ENCODE measurements at regions not wholly inside any gene's neighbourhood (a gene's known extent, or its start where the extent isn't known, plus 50 kb on each side); places are given as distances from the start of the nearest gene placed in this dataset.

GRCh38 chr10:131657985-131658330 lies 242.8 kb upstream of the PPP2R2D start:
- intact Hi-C loops (cut with DNase I): no loop called here
- Histone ChIP-seq H3K36me3 (no peaks in the 10 kb centered on the region), H3K27ac (replicated peaks in 1 of 4) (no peak overlapping the region), H3K4me1 (no peaks in the 10 kb centered on the region), H3K27me3 (peaks cover 0 to 19% (median 0%) of the 10 kb centered on the region in 4 donors), H3K4me3 (no peak overlapping the region), H3K9me3 (peaks cover 0 to 7% (median 2%) of the 10 kb centered on the region in 4 donors)
- no peak for DNase-seq (ENCODE audit: extremely low spot score)
- 84% methylated on average over 9 of the region's 9 CpGs for WGBS
- TF ChIP-seq POLR2A (IDR thresholded peaks at IDR 0.05; ENCODE audit: low read depth) (no peak), CTCF (IDR thresholded peaks at IDR 0.05) (no peak), EP300 (IDR thresholded peaks at IDR 0.05) (no peak), POLR2AphosphoS5 (IDR thresholded peaks at IDR 0.05) (no peak)

- Histone ChIP-seq H3K27me3 (peaks cover 0 to 17% (median 0%) of the 10 kb centered on the region in 4 donors), H3K27ac (replicated peaks in 1 of 4) (no peak overlapping the region), H3K36me3 (no peaks in the 10 kb centered on the region), H3K4me1 (no peaks in the 10 kb centered on the region), H3K9me3 (peaks cover 0 to 7% (median 2%) of the 10 kb centered on the region in 4 donors), H3K4me3 (no peak overlapping the region)
- TF ChIP-seq POLR2AphosphoS5 (IDR thresholded peaks at IDR 0.05): no peak
- no peak for TF ChIP-seq CTCF (IDR thresholded peaks at IDR 0.05)
- no peak for TF ChIP-seq EP300 (IDR thresholded peaks at IDR 0.05)
- no peak for TF ChIP-seq POLR2A (IDR thresholded peaks at IDR 0.05; ENCODE audit: low read depth)
- intact Hi-C loops (cut with DNase I): no loop called here
- WGBS: 89% methylated on average over 9 of the region's 9 CpGs
- no peak for DNase-seq (ENCODE audit: extremely low spot score)
Measured at GRCh38 chr10:131658476-131659110, 242.2 kb upstream of the PPP2R2D start.

GRCh38 chr10:131660427-131660826 lies 240.4 kb upstream of the PPP2R2D start:
- Histone ChIP-seq H3K4me3 (no peak overlapping the region), H3K36me3 (no peaks in the 10 kb centered on the region), H3K4me1 (no peaks in the 10 kb centered on the region), H3K9me3 (peaks cover 0 to 7% (median 2%) of the 10 kb centered on the region in 4 donors), H3K27ac (replicated peaks in 1 of 4) (no peak overlapping the region), H3K27me3 (peaks cover 0 to 8% (median 0%) of the 10 kb centered on the region in 4 donors)
- no peak for TF ChIP-seq CTCF (IDR thresholded peaks at IDR 0.05)
- no peak for TF ChIP-seq EP300 (IDR thresholded peaks at IDR 0.05)
- TF ChIP-seq POLR2A (IDR thresholded peaks at IDR 0.05; ENCODE audit: low read depth): no peak
- no peak for TF ChIP-seq POLR2AphosphoS5 (IDR thresholded peaks at IDR 0.05)
- 92% methylated on average over 9 of the region's 9 CpGs for WGBS
- no peak for DNase-seq (ENCODE audit: extremely low spot score)
- intact Hi-C loops (cut with DNase I): no loop called here

- TF ChIP-seq CTCF (IDR thresholded peaks at IDR 0.05): no peak
- TF ChIP-seq EP300 (IDR thresholded peaks at IDR 0.05): no peak
- no peak for TF ChIP-seq POLR2A (IDR thresholded peaks at IDR 0.05; ENCODE audit: low read depth)
- no peak for TF ChIP-seq POLR2AphosphoS5 (IDR thresholded peaks at IDR 0.05)
- Histone ChIP-seq H3K4me1 (no peaks in the 10 kb centered on the region), H3K9me3 (peaks cover 0 to 7% (median 2%) of the 10 kb centered on the region in 4 donors), H3K27ac (replicated peaks in 1 of 4) (no peak overlapping the region), H3K4me3 (no peak overlapping the region), H3K27me3 (peaks cover 0 to 8% (median 0%) of the 10 kb centered on the region in 4 donors), H3K36me3 (no peaks in the 10 kb centered on the region)
- DNase-seq (ENCODE audit: extremely low spot score): no peak
- intact Hi-C loops (cut with DNase I): no loop called here
- whole genome bisulfite sequencing: 88% methylated on average over 10 of the region's 10 CpGs
Measured at GRCh38 chr10:131662851-131663250, 238.0 kb upstream of the PPP2R2D start.

GRCh38 chr10:131663351-131663750 lies 237.5 kb upstream of the PPP2R2D start:
- peaks cover 0 to 8% (median 0%) of the 10 kb centered on the region in 4 donors for H3K27me3 ChIP-seq
- no peaks in the 10 kb centered on the region for H3K4me1 ChIP-seq
- 86% methylated on average over 4 of the region's 4 CpGs for WGBS
- intact Hi-C loops (cut with DNase I): no loop called here
- DNase-seq (ENCODE audit: extremely low spot score): no peak
- H3K36me3 ChIP-seq: no peaks in the 10 kb centered on the region
- H3K9me3 ChIP-seq: peaks cover 0 to 7% (median 2%) of the 10 kb centered on the region in 4 donors
- H3K4me3 ChIP-seq: no peak overlapping the region
- no peak overlapping the region for H3K27ac ChIP-seq (replicated peaks in 1 of 4)
- TF ChIP-seq CTCF (IDR thresholded peaks at IDR 0.05): no peak
- TF ChIP-seq EP300 (IDR thresholded peaks at IDR 0.05): no peak
- no peak for TF ChIP-seq POLR2A (IDR thresholded peaks at IDR 0.05; ENCODE audit: low read depth)
- no peak for TF ChIP-seq POLR2AphosphoS5 (IDR thresholded peaks at IDR 0.05)
